Right renal pelvis (tissue), 4 donors: ENCODE measurements at regions not wholly inside any gene's neighbourhood (a gene's known extent, or its start where the extent isn't known, plus 50 kb on each side); places are given as distances from the start of the nearest gene placed in this dataset.

Experiments used
- DNase-seq, 4 donors: peaks; one replicate each; pipeline ENCODE4 v3.0.0-alpha.2; 2013; ENCODE audit warnings: low read depth in 4 of 4, low spot score in 3 of 4, missing footprints in 1 of 4

- DNase-seq, result no peak
Measured at GRCh38 chrX:7789200-7789599, 53.8 kb upstream of the VCX start.

DNA sequence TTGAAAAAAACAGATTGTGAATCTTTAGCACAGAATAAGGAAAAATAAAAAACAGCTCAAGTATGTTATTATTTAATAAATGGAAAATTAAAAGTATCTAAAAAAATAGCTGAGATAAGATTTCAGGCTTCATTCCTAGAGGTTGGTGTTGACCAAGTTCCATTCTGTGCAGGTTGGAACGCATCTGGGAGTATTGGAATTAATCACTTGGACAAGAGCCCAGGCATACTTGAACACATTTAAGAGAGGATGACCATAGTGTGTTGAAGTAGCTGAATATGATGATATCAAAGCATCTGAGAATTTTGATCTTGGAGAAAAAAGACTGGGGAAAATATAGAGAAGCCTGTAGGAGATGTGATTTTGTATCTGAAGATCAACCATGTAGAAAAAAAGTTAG is 54.6 kb upstream of the VCX start:
- no peak for DNase-seq

DNA sequence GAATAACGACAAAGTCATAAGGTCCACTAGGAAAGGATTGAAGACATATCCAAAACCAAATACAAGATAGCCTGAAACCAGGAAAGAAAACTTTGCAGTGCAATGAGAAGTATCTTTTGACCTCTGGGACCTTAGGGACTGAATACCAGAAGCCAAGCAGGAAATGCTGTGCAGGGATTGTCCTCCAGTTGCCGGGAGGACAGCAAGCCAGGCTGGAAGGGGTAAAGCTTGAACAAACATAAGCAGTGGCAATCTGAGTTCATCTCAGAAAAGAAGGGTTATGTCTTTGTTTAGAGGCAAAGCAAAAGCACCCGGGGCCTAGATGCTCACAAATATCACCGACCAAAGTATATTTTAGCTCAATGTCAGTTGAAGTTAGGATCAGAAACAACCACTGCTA is 55.3 kb upstream of the VCX start:
- DNase-seq, result no peak

DNA sequence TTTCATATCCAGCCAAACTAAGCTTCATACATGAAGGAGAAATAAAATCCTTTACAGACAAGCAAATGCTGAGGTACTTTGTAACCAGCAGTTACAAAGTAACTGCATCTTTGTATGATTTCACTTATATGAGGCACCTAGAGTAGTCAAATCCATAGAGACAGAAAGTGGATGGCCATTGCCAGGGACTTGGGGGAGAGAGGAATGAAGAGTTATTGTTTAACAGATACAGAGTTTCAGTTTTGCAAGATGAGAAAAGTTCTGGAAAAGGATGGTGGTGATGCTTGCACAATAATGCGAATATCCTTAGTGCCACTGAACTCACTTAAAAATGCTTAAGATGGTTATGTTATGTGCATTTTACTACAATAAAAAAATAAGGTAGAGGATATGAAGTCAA is 58.4 kb upstream of the VCX start:
- no peak for DNase-seq

DNA sequence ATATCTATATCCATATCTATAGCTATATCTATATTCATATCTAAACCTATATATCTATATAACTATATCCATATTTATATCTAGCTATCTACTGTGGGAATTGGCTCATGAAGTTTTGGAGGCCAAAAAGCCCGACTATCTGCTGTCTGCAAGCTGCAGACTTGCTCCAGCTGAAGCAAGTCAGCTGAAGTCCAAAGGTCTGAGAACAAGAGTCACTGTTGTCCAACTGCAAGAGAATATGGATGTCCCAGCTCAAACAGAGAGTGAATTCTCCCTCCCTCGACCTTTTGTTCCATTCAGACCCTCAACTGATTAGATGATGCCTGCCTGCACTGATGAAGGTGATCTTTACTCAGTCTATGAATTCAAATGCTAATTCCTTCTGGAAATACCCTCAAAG is 63.3 kb upstream of the VCX start:
- DNase-seq, result no peak

GRCh38 chrX:7775987-7776386 is 67.0 kb upstream of the VCX start:
- DNase-seq, result no peak

DNA sequence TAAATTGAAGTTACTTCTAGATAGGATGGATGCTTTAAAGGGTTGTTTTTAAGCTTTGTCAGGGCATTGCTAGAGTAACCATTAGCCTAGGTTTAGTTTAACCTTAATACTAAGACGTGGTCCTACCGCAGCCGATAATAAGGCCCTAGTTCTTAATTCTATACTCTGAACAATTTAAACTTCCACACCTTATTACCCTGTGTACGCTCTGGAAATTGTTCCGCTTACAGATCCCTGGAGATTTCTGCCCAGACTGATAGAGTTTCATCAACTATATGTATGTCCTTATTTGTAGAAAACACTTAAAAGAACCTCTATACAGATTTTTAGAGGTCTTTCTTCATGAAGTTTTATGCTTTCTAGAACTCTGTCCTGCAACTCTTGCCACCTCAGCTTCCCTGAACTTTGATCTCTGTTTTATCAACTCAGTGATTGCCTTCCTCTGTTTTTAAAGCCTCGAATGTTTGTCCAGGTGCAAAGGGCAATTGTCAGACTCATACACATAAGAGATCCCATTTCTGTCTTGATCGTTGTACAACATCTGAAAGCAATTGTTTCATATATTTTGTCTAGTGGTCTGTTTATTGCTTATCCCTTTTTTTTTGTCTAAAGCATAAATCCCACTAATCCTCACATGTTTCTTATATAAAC is 71.1 kb upstream of the VCX start:
- no peak for DNase-seq

DNA sequence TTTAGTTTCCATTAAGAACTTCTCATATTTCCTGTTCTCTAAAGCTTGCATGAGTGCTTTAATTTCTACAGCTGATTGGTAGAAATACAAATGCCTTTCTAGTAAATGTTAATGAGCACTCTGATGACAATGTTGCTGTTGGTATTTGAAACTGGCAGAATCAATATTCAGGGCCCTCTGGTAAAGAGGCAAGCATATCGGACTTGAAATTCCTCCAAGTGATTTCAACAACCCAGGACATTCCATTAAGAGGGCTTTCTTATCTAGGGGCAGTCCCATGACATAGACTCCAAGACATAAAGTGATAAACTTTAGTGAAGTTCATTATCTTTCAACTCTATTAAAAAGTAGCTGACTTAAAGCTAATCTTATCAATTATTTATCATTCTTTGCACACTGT is 83.1 kb upstream of the VCX start:
- DNase-seq, result no peak

DNA sequence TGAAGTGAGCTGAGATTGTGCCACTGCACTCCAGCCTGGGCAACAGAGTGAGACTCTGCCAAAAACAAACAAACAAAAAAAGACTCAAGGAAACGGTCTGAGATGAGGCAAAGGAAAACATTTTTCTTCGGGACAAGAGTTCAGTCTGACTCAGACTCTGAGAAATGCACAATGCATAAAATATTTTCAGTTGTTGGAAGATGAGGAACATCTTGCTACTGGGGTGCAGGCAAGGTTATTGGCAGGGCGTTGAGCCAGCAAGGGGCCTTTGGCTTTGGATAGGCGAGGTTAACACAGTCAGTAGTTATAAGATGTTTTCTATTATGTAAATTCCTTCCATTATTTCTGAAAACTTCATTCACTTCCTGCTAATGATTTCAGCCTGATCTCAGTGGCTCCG is 96.1 kb upstream of the VCX start:
- DNase-seq, result no peak

GRCh38 chrX:7730071-7730470 is 112.9 kb upstream of the VCX start:
- no peak for DNase-seq

GRCh38 chrX:7720519-7720918 is 122.5 kb upstream of the VCX start:
- DNase-seq, result no peak

DNA sequence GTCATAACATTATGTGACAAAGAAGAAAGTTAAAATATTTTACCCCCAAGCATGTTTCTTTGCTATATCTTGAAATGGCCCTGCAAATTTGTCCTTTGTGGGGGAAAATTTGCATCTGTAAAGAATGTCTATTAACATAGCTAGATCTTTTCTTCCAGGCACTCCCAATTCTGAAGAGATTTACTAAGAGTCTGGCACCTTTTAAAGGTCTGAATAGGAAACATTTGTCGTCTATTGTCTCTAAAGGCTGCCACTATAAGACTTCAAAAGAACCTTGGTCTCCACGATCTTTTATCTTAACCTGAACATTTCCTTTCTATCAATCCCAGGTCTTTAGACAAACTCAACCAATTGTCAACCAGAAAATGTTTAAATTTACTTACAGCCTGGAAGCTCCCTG is 128.6 kb upstream of the VCX start:
- no peak for DNase-seq

GRCh38 chrX:7711167-7711566 is 131.8 kb upstream of the VCX start:
- DNase-seq, result no peak

GRCh38 chrX:7709845-7710244 is 133.1 kb upstream of the VCX start:
- no peak for DNase-seq

- DNase-seq, result no peak
Measured at GRCh38 chrX:7706032-7706431, 136.9 kb upstream of the VCX start.

- DNase-seq, result no peak
Measured at GRCh38 chrX:7704205-7704604, 138.8 kb upstream of the VCX start.

DNA sequence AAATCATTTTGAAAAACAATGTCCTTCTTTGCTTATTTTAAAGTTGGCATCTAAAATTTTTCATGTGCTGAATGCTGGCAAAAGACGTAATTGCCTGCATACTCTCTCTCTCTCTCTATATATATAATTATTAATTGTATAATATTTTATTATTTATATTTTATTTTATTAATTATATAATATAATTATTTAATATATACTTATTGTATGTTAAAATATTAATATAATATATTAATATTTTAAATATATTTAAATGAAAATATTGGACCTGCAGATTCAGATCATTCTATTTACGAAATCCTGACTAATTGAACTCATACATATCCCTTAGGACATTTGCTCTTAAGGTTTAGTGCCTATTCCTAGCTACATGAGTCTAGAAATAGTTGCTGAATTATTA is 144.7 kb upstream of the VCX start:
- DNase-seq, result no peak

DNA sequence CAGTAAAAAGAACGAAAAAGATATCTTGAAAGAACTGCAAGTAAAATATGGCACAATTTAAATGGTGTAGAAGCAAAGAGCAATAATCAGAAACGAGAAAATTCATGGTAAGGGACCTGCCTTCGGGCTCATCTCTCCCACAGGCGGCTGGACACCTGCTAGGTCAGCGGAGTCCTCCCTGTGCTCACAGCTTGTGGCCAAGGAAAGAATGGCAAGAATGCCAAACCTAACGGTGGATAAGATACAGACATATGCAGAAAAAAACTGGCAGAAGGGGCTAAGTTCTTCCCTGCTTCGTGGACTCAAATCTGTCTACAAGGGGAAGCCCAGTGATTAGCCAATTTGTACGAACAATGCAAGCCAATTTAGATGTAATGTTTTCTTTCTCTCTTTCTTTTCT is 152.1 kb upstream of the VCX start:
- DNase-seq, result no peak

DNA sequence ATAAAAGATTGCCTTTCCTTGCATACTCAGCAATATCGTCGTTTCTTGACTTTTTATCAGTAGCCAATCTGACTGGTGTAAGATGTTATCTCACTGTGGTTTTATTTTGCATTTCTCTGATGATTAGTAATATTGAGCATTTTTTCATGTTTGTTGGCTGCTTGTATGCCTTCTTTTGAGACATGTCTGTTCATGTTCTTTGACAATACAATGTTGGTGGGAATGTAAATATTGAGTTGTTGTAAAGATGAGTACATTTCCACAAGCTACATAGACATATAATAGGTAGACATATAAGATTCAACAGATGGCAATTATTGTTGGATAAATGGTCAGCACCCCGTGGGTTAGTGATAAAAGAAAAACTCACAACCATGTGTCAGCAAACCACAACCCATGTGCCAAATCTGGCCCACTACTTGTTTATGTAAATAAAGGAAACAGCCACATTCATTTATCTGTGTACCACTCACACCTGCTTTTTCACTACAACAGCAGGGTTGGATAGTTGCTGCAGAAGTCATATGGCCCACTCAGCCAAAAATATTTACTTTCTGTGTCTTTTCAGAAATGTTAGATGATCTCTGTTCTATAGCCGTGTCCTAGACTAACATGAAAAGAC is 153.1 kb upstream of the VCX start:
- DNase-seq, result no peak

GRCh38 chrX:7680181-7680580 is 162.8 kb upstream of the VCX start:
- no peak for DNase-seq

GRCh38 chrX:7654316-7654715 is 188.7 kb upstream of the VCX start:
- no peak for DNase-seq

DNA sequence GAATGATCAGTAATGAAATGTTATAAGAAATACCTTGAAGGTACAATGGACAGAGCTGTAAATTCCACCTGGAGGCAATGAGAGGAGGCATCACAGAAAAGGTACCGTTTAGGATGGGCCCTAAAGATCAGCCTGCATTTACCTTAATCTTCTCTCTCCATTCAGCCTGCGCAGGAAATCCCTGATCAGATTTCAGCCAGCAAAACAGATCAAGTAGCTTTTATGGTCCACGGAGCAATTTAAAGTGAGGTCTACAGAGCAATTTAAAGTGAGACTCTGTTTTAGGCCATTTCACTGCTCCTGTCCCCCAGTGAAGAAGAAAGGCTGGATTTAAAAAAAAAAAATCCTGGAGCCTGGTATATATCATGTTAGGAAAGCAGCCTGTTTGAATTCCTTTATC is 195.1 kb upstream of the VCX start:
- no peak for DNase-seq

- DNase-seq, result no peak
Measured at GRCh38 chrX:7641141-7641540, 201.8 kb upstream of the VCX start.
